PC-9 (cell line): ENCODE measurements at regions not wholly inside any gene's neighbourhood (a gene's known extent, or its start where the extent isn't known, plus 50 kb on each side); places are given as distances from the start of the nearest gene placed in this dataset.

Experiments
- BruUV-seq: library from RNA; stranded (reverse); fragments of 400-500 nt; replicated peaks from 2 replicates; lab custom pipeline; 2021; lab: Mats Ljungman, UMichigan
- CTCF ChIA-PET: fragments of 300-600 bp; sonication (Branson Sonifier 250); formaldehyde crosslinking; loops from one replicate; lab custom pipeline; 2022; ENCODE audit warnings: antibody characterized with exemption; lab: Charles Lee
- POLR2A ChIA-PET: fragments of 300-600 bp; sonication (Branson Sonifier 250); formaldehyde crosslinking; loops from one replicate; lab custom pipeline; 2022; ENCODE audit warnings: antibody characterized with exemption; ENCODE audit not compliant: unreplicated experiment; lab: Charles Lee
- DNase-seq, 2 experiments: peaks; one replicate each; pipeline versions ENCODE4 v3.0.0 to v3.0.0-alpha.2; 2015 to 2022; ENCODE audit warnings: mixed read lengths in 1 of 2
- H2AFZ ChIP-seq: fragments of 200-600 bp; sonication (generic); 2 replicates; pipeline ENCODE4 v1.8.1; 2017; ENCODE audit warnings: antibody characterized with exemption
- H3F3A ChIP-seq: fragments of 200-600 bp; sonication (generic); 2 replicates; pipeline ENCODE4 v1.8.1; 2017; ENCODE audit warnings: antibody characterized with exemption, mild to moderate bottlenecking, low read depth; ENCODE audit not compliant: insufficient read depth
- H3K27ac ChIP-seq: fragments of 200-600 bp; sonication (generic); 2 replicates; pipeline ENCODE4 v1.6.1; 2016; ENCODE audit warnings: mixed run types
- H3K27me3 ChIP-seq: fragments of 200-600 bp; sonication (generic); 2 replicates; pipeline ENCODE4 v1.6.1; 2016; ENCODE audit warnings: low read depth, mixed run types; ENCODE audit not compliant: insufficient read depth
- H3K36me3 ChIP-seq: fragments of 200-600 bp; sonication (generic); 2 replicates; pipeline ENCODE4 v1.6.1; 2016; ENCODE audit warnings: low read depth, mixed run types
- H3K4me1 ChIP-seq: fragments of 200-600 bp; sonication (generic); replicated peaks from 2 replicates; pipeline ENCODE4 v1.6.1; 2016; ENCODE audit warnings: mixed run types; ENCODE audit not compliant: insufficient read depth
- H3K4me2 ChIP-seq: fragments of 200-600 bp; sonication (generic); 2 replicates; pipeline ENCODE4 v1.6.1; 2017; ENCODE audit warnings: mixed run types
- H3K4me3 ChIP-seq: fragments of 200-600 bp; sonication (generic); 2 replicates; pipeline ENCODE4 v1.6.1; 2016; ENCODE audit warnings: mixed run types
- H3K79me2 ChIP-seq: fragments of 200-600 bp; sonication (generic); 2 replicates; pipeline ENCODE4 v1.6.1; 2017; ENCODE audit warnings: low read depth, mixed run types
- H3K9me2 ChIP-seq: fragments of 200-600 bp; sonication (generic); 2 replicates; pipeline ENCODE4 v1.8.1; 2017; ENCODE audit warnings: mild to moderate bottlenecking; ENCODE audit not compliant: insufficient read depth
- H3K9me3 ChIP-seq: fragments of 200-600 bp; sonication (generic); 2 replicates; pipeline ENCODE4 v1.8.1; 2016; ENCODE audit warnings: low read depth; ENCODE audit not compliant: insufficient read depth
- H4K20me1 ChIP-seq: fragments of 200-600 bp; sonication (generic); 2 replicates; pipeline ENCODE4 v1.8.1; 2017; ENCODE audit not compliant: insufficient read depth
- EZH2 ChIP-seq: fragments of 200-600 bp; sonication (generic); IDR thresholded peaks from 2 replicates; pipeline ENCODE4 v1.8.0; 2017; ENCODE audit warnings: antibody characterized with exemption, low read depth
- intact Hi-C: fragments of 100-400 bp; cut with micrococcal nuclease; formaldehyde crosslinking; loops from one replicate; pipeline ENCODE4 v1.10.0; 2022; ENCODE audit not compliant: unreplicated experiment
- TF ChIP-seq, protein P1 (sequence below): fragments of 200-600 bp; sonication (generic); conservative IDR thresholded peaks from 2 replicates; pipeline ENCODE4 v1.6.1; 2017; ENCODE audit warnings: mixed run types, antibody characterized with exemption, mild to moderate bottlenecking, moderate library complexity

DNA sequence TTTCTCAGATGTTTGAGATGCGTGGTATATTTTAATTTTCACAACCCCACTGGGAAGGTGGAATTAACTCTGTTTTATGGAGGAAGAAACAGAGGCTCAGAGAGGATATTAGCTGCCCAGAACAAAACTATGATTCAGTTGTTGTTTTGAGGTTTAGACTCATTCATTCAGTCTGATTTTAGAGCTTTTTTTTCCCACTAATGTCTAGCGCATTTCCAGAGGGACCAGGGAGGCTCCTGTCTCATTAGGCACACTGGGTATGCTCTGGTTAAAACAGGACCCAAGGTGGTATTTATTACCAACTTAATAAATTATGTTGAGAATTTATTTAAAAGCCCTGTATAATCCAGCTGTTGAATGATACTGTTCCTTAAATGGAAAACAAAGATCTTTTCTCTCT, 272.0 kb upstream of the RGMA start:
- BruUV-seq: no TSS peak
- CTCF ChIA-PET: no interaction called here
- Histone ChIP-seq H3K27ac (no peak overlapping the region), H3K27me3 (peaks cover 66% of the 10 kb centered on the region), H3K4me1 (no peaks in the 10 kb centered on the region), H3K79me2 (no peaks in the 10 kb centered on the region), H3K9me2 (no peaks in the 10 kb centered on the region), H3K36me3 (no peaks in the 10 kb centered on the region), H3K4me2 (no peak overlapping the region), H3F3A (no peaks in the 10 kb centered on the region), H2AFZ (no peak overlapping the region), H4K20me1 (no peaks in the 10 kb centered on the region), H3K4me3 (no peak overlapping the region), H3K9me3 (no peaks in the 10 kb centered on the region)
- TF ChIP-seq, protein P1, sequence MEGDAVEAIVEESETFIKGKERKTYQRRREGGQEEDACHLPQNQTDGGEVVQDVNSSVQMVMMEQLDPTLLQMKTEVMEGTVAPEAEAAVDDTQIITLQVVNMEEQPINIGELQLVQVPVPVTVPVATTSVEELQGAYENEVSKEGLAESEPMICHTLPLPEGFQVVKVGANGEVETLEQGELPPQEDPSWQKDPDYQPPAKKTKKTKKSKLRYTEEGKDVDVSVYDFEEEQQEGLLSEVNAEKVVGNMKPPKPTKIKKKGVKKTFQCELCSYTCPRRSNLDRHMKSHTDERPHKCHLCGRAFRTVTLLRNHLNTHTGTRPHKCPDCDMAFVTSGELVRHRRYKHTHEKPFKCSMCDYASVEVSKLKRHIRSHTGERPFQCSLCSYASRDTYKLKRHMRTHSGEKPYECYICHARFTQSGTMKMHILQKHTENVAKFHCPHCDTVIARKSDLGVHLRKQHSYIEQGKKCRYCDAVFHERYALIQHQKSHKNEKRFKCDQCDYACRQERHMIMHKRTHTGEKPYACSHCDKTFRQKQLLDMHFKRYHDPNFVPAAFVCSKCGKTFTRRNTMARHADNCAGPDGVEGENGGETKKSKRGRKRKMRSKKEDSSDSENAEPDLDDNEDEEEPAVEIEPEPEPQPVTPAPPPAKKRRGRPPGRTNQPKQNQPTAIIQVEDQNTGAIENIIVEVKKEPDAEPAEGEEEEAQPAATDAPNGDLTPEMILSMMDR: no peak
- no peak; the same call in 1 of the 2 replicates for TF ChIP-seq EZH2
- no peak for DNase-seq
- intact Hi-C loops: no loop called here
- POLR2A ChIA-PET: no interaction called here

DNA sequence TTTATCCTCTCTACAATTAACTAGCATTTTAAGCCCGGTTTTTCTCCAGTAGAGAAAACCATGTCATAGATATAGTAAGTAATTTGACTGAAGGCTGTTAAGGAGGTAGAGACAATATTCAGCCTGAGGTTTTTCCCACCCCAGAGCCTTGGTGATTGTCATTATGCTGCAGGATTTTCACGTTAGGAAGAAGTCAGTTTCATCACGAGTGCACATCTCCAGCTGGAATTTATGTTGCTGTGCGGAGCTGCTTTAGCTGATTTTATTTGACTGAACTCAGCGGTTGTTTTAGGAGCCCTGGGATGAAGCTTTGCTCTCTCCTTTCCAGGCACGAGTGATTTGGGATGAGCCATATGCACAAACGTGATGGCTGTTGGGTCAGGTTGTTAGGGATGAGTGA, 271.3 kb upstream of the RGMA start:
- Histone ChIP-seq H3K27ac (no peak overlapping the region), H2AFZ (no peak overlapping the region), H3F3A (no peaks in the 10 kb centered on the region), H3K36me3 (no peaks in the 10 kb centered on the region), H3K9me3 (no peaks in the 10 kb centered on the region), H3K27me3 (peaks cover 64% of the 10 kb centered on the region), H3K9me2 (no peaks in the 10 kb centered on the region), H3K4me1 (no peaks in the 10 kb centered on the region), H4K20me1 (no peaks in the 10 kb centered on the region), H3K4me3 (no peak overlapping the region), H3K79me2 (no peaks in the 10 kb centered on the region), H3K4me2 (no peak overlapping the region)
- BruUV-seq: no TSS peak
- TF ChIP-seq, protein P1: no peak
- TF ChIP-seq EZH2: no peak
- no peak for DNase-seq
- ChIA-PET CTCF (no interaction called here), POLR2A (no interaction called here)
- intact Hi-C loops: no loop called here

DNA sequence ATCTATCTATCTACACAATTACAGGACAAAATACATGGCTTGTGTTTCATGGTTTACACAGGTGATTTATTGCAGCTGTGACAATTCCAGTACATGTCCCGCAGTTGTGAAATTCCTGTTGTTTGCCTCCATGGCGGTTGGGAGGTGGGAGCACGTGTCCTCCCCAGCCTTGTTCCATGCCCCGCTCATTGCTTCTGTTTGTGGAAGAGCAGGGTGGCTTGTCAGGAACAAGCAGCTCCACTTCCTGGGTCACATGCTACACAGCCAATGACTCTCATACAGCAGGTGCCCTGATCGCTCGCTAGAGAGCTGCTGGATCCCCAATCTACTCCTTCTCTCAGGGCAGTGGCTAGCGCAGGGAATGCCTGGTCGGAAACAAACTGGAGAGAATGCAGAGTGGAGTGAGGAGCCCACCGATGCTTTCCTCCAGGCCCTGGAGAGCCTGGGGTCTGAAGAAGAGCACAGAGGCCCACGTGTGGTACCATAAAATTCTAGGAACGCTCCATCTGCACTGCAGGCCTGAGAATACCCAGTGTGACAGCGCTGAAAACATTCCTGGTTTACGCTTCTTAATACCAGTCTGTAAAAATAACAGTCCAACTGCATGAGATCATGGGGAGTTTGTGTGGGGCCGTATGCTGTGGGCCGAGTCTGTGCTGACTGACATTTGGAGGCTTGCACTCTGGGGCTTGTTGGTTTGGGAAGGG, 270.6 kb upstream of the RGMA start:
- no peak overlapping the region for H3K4me2 ChIP-seq
- no peaks in the 10 kb centered on the region for H3K36me3 ChIP-seq
- H3K9me2 ChIP-seq: no peaks in the 10 kb centered on the region
- no peaks in the 10 kb centered on the region for H3F3A ChIP-seq
- H3K79me2 ChIP-seq: no peaks in the 10 kb centered on the region
- no peak for DNase-seq
- H2AFZ ChIP-seq: no peak overlapping the region
- no peaks in the 10 kb centered on the region for H3K4me1 ChIP-seq
- H3K27me3 ChIP-seq: peaks cover 64% of the 10 kb centered on the region
- no peak overlapping the region for H3K27ac ChIP-seq
- no peak overlapping the region for H3K4me3 ChIP-seq
- CTCF ChIA-PET: no interaction called here
- POLR2A ChIA-PET: no interaction called here
- no peaks in the 10 kb centered on the region for H4K20me1 ChIP-seq
- BruUV-seq: no TSS peak
- TF ChIP-seq, protein P1: no peak
- no peaks in the 10 kb centered on the region for H3K9me3 ChIP-seq
- intact Hi-C loops: no loop called here
